HEK293T (cell line): ENCODE measurements at regions not wholly inside any gene's neighbourhood (a gene's known extent, or its start where the extent isn't known, plus 50 kb on each side); places are given as distances from the start of the nearest gene placed in this dataset.

Source experiments
- ARNT ChIP-seq: fragments of 450-650 bp; IDR thresholded peaks from 2 replicates; pipeline ENCODE4 v1.6.1; 2017; ENCODE audit warnings: mild to moderate bottlenecking
- CTBP1 ChIP-seq: fragments of 450-650 bp; IDR thresholded peaks from 2 replicates; pipeline ENCODE4 v1.6.1; 2016; ENCODE audit warnings: borderline replicate concordance
- ELF4 ChIP-seq: fragments of 450-650 bp; IDR thresholded peaks from 2 replicates; pipeline ENCODE4 v1.6.1; 2017; ENCODE audit warnings: antibody characterized with exemption
- FOXK2 ChIP-seq: fragments of 450-650 bp; IDR thresholded peaks from 2 replicates; pipeline ENCODE4 v1.6.1; 2016; ENCODE audit warnings: mild to moderate bottlenecking
- FOXM1 ChIP-seq: fragments of 450-650 bp; IDR thresholded peaks from 2 replicates; pipeline ENCODE4 v1.6.1; 2017; ENCODE audit warnings: mild to moderate bottlenecking, borderline replicate concordance
- HDGF ChIP-seq: fragments of 450-650 bp; IDR thresholded peaks from 2 replicates; pipeline ENCODE4 v1.6.1; 2017; ENCODE audit warnings: antibody characterized with exemption, borderline replicate concordance
- L3MBTL2 ChIP-seq: fragments of 450-650 bp; conservative IDR thresholded peaks from 2 replicates; pipeline ENCODE4 v1.6.1; 2016; ENCODE audit warnings: mild to moderate bottlenecking
- NFRKB ChIP-seq: fragments of 450-650 bp; IDR thresholded peaks from 2 replicates; pipeline ENCODE4 v1.6.1; 2016; ENCODE audit warnings: mild to moderate bottlenecking, moderate library complexity
- SP1 ChIP-seq: fragments of 450-650 bp; IDR thresholded peaks from 2 replicates; pipeline ENCODE4 v1.6.1; 2017
- TARDBP ChIP-seq: fragments of 450-650 bp; IDR thresholded peaks from 2 replicates; pipeline ENCODE4 v1.6.1; 2016

GRCh38 chr14:98937021-98937420 is 335.0 kb downstream of the BCL11B start:
- TF ChIP-seq CTBP1: no peak
- no peak for TF ChIP-seq FOXM1
- TF ChIP-seq L3MBTL2: no peak
- TF ChIP-seq HDGF: no peak
- TF ChIP-seq TARDBP: no peak
- no peak for TF ChIP-seq ELF4
- no peak for TF ChIP-seq ARNT
- no peak for TF ChIP-seq SP1
- no peak for TF ChIP-seq NFRKB
- TF ChIP-seq FOXK2: no peak
